SU-DHL-6 (cell line): ENCODE measurements at regions not wholly inside any gene's neighbourhood (a gene's known extent, or its start where the extent isn't known, plus 50 kb on each side); places are given as distances from the start of the nearest gene placed in this dataset.

ENCODE experiments used
- H2AFZ ChIP-seq: fragments of 200-600 bp; sonication (generic); 2 replicates; pipeline ENCODE4 v1.6.1; 2014; ENCODE audit warnings: low read depth, mild to moderate bottlenecking, moderate library complexity, mixed read lengths, antibody characterized with exemption, low read length; ENCODE audit not compliant: severe bottlenecking
- H3F3A ChIP-seq: fragments of 200-600 bp; shearing (Covaris generic); 2 replicates; pipeline ENCODE4 v1.6.0; 2016; ENCODE audit warnings: antibody characterized with exemption, mild to moderate bottlenecking; ENCODE audit not compliant: insufficient read depth
- H3K27ac ChIP-seq: fragments of 200-600 bp; sonication (generic); 2 replicates; pipeline ENCODE4 v1.5.1; 2016; ENCODE audit warnings: low read depth, mild to moderate bottlenecking, low read length, moderate library complexity, mixed read lengths
- H3K27me3 ChIP-seq: fragments of 200-600 bp; sonication (generic), shearing (Covaris generic); 2 replicates; pipeline ENCODE4 v1.6.0; 2014; ENCODE audit warnings: mild to moderate bottlenecking, low read length
- H3K36me3 ChIP-seq: fragments of 200-600 bp; sonication (generic); 2 replicates; pipeline ENCODE4 v1.6.1; 2014; ENCODE audit warnings: mild to moderate bottlenecking, low read length, mixed read lengths
- H3K4me2 ChIP-seq: fragments of 300-600, 200-600 bp; shearing (Covaris generic), sonication (generic); 2 replicates; pipeline ENCODE4 v1.6.0; 2014; ENCODE audit warnings: low read length, low read depth, mild to moderate bottlenecking; ENCODE audit not compliant: poor library complexity, severe bottlenecking
- H3K4me3 ChIP-seq: fragments of 200-600 bp; sonication (generic); 2 replicates; pipeline ENCODE4 v1.5.1; 2014; ENCODE audit warnings: antibody characterized with exemption, low read length, mild to moderate bottlenecking, mixed read lengths; ENCODE audit not compliant: insufficient read depth, poor library complexity, severe bottlenecking
- H3K79me2 ChIP-seq: fragments of 200-600 bp; sonication (generic); 2 replicates; pipeline ENCODE4 v1.6.1; 2014; ENCODE audit warnings: mild to moderate bottlenecking, low read length, moderate library complexity; ENCODE audit not compliant: insufficient read depth
- H3K9ac ChIP-seq: fragments of 200-600 bp; sonication (generic); 2 replicates; pipeline ENCODE4 v1.7.0; 2014; ENCODE audit warnings: mild to moderate bottlenecking, low read length
- H3K9me2 ChIP-seq: fragments of 200-600 bp; sonication (generic); replicated peaks from 2 replicates; pipeline ENCODE4 v1.6.1; 2014; ENCODE audit warnings: low read length; ENCODE audit not compliant: insufficient read depth
- H3K9me3 ChIP-seq: fragments of 200-600 bp; sonication (generic); 2 replicates; pipeline ENCODE4 v1.6.1; 2014; ENCODE audit warnings: low read length, mixed read lengths; ENCODE audit not compliant: insufficient read depth
- H4K20me1 ChIP-seq: fragments of 200-600 bp; sonication (generic); 2 replicates; pipeline ENCODE4 v1.6.1; 2014; ENCODE audit warnings: low read depth, mild to moderate bottlenecking, antibody characterized with exemption, low read length, moderate library complexity, mixed read lengths
- CTCF ChIP-seq: fragments of 200-600 bp; sonication (generic); IDR thresholded peaks from one replicate; pipeline ENCODE4 v1.5.1; 2017; ENCODE audit warnings: antibody characterized with exemption, mild to moderate bottlenecking, low read length, moderate library complexity; ENCODE audit not compliant: insufficient read depth, poor library complexity, severe bottlenecking
- EZH2phosphoT487 ChIP-seq: fragments of 200-600 bp; sonication (generic), shearing (Covaris generic); conservative IDR thresholded peaks from 2 replicates; pipeline ENCODE4 v1.6.1; 2018; ENCODE audit warnings: mild to moderate bottlenecking, antibody characterized with exemption, low read length, moderate library complexity, mixed read lengths

- Histone ChIP-seq H2AFZ (no peak overlapping the region), H3K9ac (no peak overlapping the region), H3K27me3 (no peaks in the 10 kb centered on the region), H3K9me3 (no peaks in the 10 kb centered on the region), H3K4me2 (no peak overlapping the region), H3K27ac (no peak overlapping the region), H4K20me1 (no peaks in the 10 kb centered on the region), H3K4me3 (no peak overlapping the region), H3K9me2 (no peaks in the 10 kb centered on the region), H3F3A (no peaks in the 10 kb centered on the region), H3K36me3 (no peaks in the 10 kb centered on the region), H3K79me2 (no peaks in the 10 kb centered on the region)
- TF ChIP-seq CTCF (no peak), EZH2phosphoT487 (no peak)
Measured at GRCh38 chr5:83001796-83002381, 75.3 kb downstream of the TMEM167A start.

GRCh38 chr5:83000922-83001321 is 76.3 kb downstream of the TMEM167A start:
- Histone ChIP-seq H3K27ac (no peak overlapping the region), H3K4me2 (no peak overlapping the region), H3K9me2 (no peaks in the 10 kb centered on the region), H3K4me3 (no peak overlapping the region), H2AFZ (no peak overlapping the region), H4K20me1 (no peaks in the 10 kb centered on the region), H3K9ac (no peak overlapping the region), H3K36me3 (no peaks in the 10 kb centered on the region), H3K79me2 (no peaks in the 10 kb centered on the region), H3F3A (no peaks in the 10 kb centered on the region), H3K9me3 (no peaks in the 10 kb centered on the region), H3K27me3 (no peaks in the 10 kb centered on the region)
- no peak for TF ChIP-seq CTCF
- no peak for TF ChIP-seq EZH2phosphoT487

GRCh38 chr5:83000428-83000827 is 76.8 kb downstream of the TMEM167A start:
- Histone ChIP-seq H3K27ac (no peak overlapping the region), H3K4me2 (no peak overlapping the region), H3K9me3 (no peaks in the 10 kb centered on the region), H3F3A (no peaks in the 10 kb centered on the region), H3K79me2 (no peaks in the 10 kb centered on the region), H3K36me3 (no peaks in the 10 kb centered on the region), H3K4me3 (no peak overlapping the region), H4K20me1 (no peaks in the 10 kb centered on the region), H3K9ac (no peak overlapping the region), H3K27me3 (no peaks in the 10 kb centered on the region), H3K9me2 (no peaks in the 10 kb centered on the region), H2AFZ (no peak overlapping the region)
- TF ChIP-seq EZH2phosphoT487 (no peak), CTCF (no peak)
